WTC11 (cell line): ENCODE measurements at regions not wholly inside any gene's neighbourhood (a gene's known extent, or its start where the extent isn't known, plus 50 kb on each side); places are given as distances from the start of the nearest gene placed in this dataset.

Experiments
- CTCF ChIP-seq: fragments of 200-600 bp; IDR thresholded peaks from 2 replicates; pipeline ENCODE4 v1.8.0; 2022; ENCODE audit warnings: antibody characterized with exemption
- E2F4 ChIP-seq: sonication (generic); formaldehyde crosslinking; IDR thresholded peaks from 2 replicates; pipeline ENCODE4 v1.8.1; 2022; ENCODE audit warnings: low read depth, mild to moderate bottlenecking, moderate library complexity, missing genetic modification reagents, borderline replicate concordance
- FOXK1 ChIP-seq: sonication (generic); formaldehyde crosslinking; IDR thresholded peaks from 2 replicates; pipeline ENCODE4 v1.8.0; 2022; ENCODE audit warnings: mild to moderate bottlenecking, moderate library complexity, missing genetic modification reagents
- MAX ChIP-seq: sonication (generic); formaldehyde crosslinking; IDR thresholded peaks from 2 replicates; pipeline ENCODE4 v1.8.0; 2022; ENCODE audit warnings: mild to moderate bottlenecking, missing genetic modification reagents
- NFE2L1 ChIP-seq: sonication (generic); formaldehyde crosslinking; IDR thresholded peaks from 2 replicates; pipeline ENCODE4 v1.8.1; 2023; ENCODE audit warnings: missing genetic modification reagents
- STAT6 ChIP-seq: sonication (generic); formaldehyde crosslinking; conservative IDR thresholded peaks from 2 replicates; pipeline ENCODE4 v1.8.1; 2023; ENCODE audit warnings: mild to moderate bottlenecking, low read depth, missing genetic modification reagents, moderate library complexity
- TEAD1 ChIP-seq: sonication (generic); formaldehyde crosslinking; IDR thresholded peaks from 2 replicates; pipeline ENCODE4 v1.8.0; 2022; ENCODE audit warnings: mild to moderate bottlenecking, missing genetic modification reagents

- TF ChIP-seq MAX (no peak), CTCF (no peak), NFE2L1 (no peak), E2F4 (CRISPR knock-in tag) (no peak), FOXK1 (no peak), STAT6 (no peak), TEAD1 (CRISPR knock-in tag) (no peak)
Observed at GRCh38 chr6:109292983-109293586, 89.2 kb downstream of the CD164 start.
